ENCODE measurements at regions not wholly inside any gene's neighbourhood (a gene's known extent, or its start where the extent isn't known, plus 50 kb on each side); places are given as distances from the start of the nearest gene placed in this dataset.

- TF ChIP-seq POLR2A (IDR thresholded peaks at IDR 0.05) (no peak), CTCF (IDR thresholded peaks at IDR 0.05) (no peak)
Observed at GRCh38 chr9:107118863-107119624, 164.0 kb upstream of the RAD23B start.
